T-cell (primary cell): ENCODE measurements at regions not wholly inside any gene's neighbourhood (a gene's known extent, or its start where the extent isn't known, plus 50 kb on each side); places are given as distances from the start of the nearest gene placed in this dataset.
"Not testable (repeated sequence)": the region's sequence is repeated elsewhere in the genome, so short reads cannot be mapped to it uniquely, and the experiment has no call there.

ENCODE experiments used
- ATAC-seq, 4 experiments: fragments of 200-7000 bp in 3 of 4; fragments of 150-1000 bp in 1 of 4; cut with Tn5 transposase; replicated peaks in 1 of 4; 1 replicate in 3 of 4; 2 replicates in 1 of 4; pipeline ENCODE4 v1.10.0; 2021; ENCODE audit warnings: moderate library complexity in 3 of 4, mild to moderate bottlenecking in 2 of 4, moderate number of reproducible peaks in 1 of 4
- CTCF ChIA-PET, 2 donors: fragments of 300-600 bp; sonication (Branson Sonifier 250); formaldehyde crosslinking; loops; one replicate each; lab custom pipeline; 2022; ENCODE audit warnings: antibody characterized with exemption in 2 of 2; lab: Charles Lee
- POLR2A ChIA-PET, 2 donors: fragments of 300-600 bp; sonication (Branson Sonifier 250); formaldehyde crosslinking; loops; one replicate each; lab custom pipeline; 2022; ENCODE audit warnings: antibody characterized with exemption in 2 of 2; lab: Charles Lee
- DNase-seq, 35 experiments: peaks; one replicate each; pipeline versions ENCODE4 v3.0.0 to v3.0.0-alpha.2; 2013 to 2023
- H3K27ac ChIP-seq: one replicate; pipeline ENCODE4 v1.5.1; 2013; ENCODE audit warnings: low read length
- H3K27me3 ChIP-seq, 2 experiments: replicated peaks in 1 of 2; 1 replicate in 1 of 2; 2 replicates in 1 of 2; pipeline versions ENCODE4 v1.6.1 to v1.7.0; 2013; ENCODE audit warnings: low read length in 1 of 2, mixed read lengths in 1 of 2; ENCODE audit not compliant: control insufficient read depth in 2 of 2, insufficient read depth in 2 of 2; ENCODE audit errors: extremely low read depth in 1 of 2
- H3K36me3 ChIP-seq, 2 donors: 1 replicate in 1 of 2; 2 replicates in 1 of 2; pipeline versions ENCODE4 v1.6.1 to v1.7.0; 2013; ENCODE audit warnings: low read length in 1 of 2; ENCODE audit not compliant: control insufficient read depth in 2 of 2, insufficient read depth in 1 of 2; ENCODE audit errors: extremely low read depth in 1 of 2
- H3K4me1 ChIP-seq, 2 experiments: 1 replicate in 1 of 2; 2 replicates in 1 of 2; pipeline versions ENCODE4 v1.6.1 to v1.7.0; 2013; ENCODE audit warnings: low read length in 2 of 2, mixed read lengths in 1 of 2; ENCODE audit not compliant: insufficient read depth in 2 of 2, control insufficient read depth in 1 of 2; ENCODE audit errors: extremely low read depth in 1 of 2
- H3K4me3 ChIP-seq, 2 donors: 1 replicate in 1 of 2; 2 replicates in 1 of 2; pipeline versions ENCODE4 v1.5.1 to v1.7.0; 2013; ENCODE audit warnings: mild to moderate bottlenecking in 2 of 2, low read length in 1 of 2, moderate library complexity in 1 of 2; ENCODE audit not compliant: control insufficient read depth in 1 of 2; ENCODE audit errors: extremely low read depth in 1 of 2
- H3K9me3 ChIP-seq: 2 replicates; pipeline ENCODE4 v1.7.0; 2013
- H3K27ac Mint-ChIP-seq, 2 donors: one replicate each; pipeline ENCODE4 v1.8.0; 2020 to 2021; ENCODE audit warnings: mild to moderate bottlenecking in 2 of 2, mixed read lengths in 2 of 2
- H3K27me3 Mint-ChIP-seq, 2 donors: one replicate each; pipeline ENCODE4 v1.8.0; 2021 to 2022; ENCODE audit warnings: mixed read lengths in 2 of 2
- H3K36me3 Mint-ChIP-seq: one replicate; pipeline ENCODE4 v1.8.0; 2021; ENCODE audit warnings: mixed read lengths
- H3K4me1 Mint-ChIP-seq, 3 donors: one replicate each; pipeline ENCODE4 v1.8.0; 2020 to 2022; ENCODE audit warnings: mixed read lengths in 3 of 3, mild to moderate bottlenecking in 1 of 3
- H3K4me3 Mint-ChIP-seq, 3 donors: one replicate each; pipeline ENCODE4 v1.8.0; 2020 to 2022; ENCODE audit warnings: mild to moderate bottlenecking in 3 of 3, mixed read lengths in 3 of 3, moderate library complexity in 3 of 3
- H3K9me3 Mint-ChIP-seq, 3 donors: one replicate each; pipeline ENCODE4 v1.8.0; 2020 to 2022; ENCODE audit warnings: mixed read lengths in 3 of 3
- WGBS: methylation state at CpG from one replicate; pipeline ENCODE4 v1.1.5; 2013; ENCODE audit warnings: missing lambda C conversion rate; ENCODE audit not compliant: insufficient coverage; 5-methylcytosine and 5-hydroxymethylcytosine counted together

DNA sequence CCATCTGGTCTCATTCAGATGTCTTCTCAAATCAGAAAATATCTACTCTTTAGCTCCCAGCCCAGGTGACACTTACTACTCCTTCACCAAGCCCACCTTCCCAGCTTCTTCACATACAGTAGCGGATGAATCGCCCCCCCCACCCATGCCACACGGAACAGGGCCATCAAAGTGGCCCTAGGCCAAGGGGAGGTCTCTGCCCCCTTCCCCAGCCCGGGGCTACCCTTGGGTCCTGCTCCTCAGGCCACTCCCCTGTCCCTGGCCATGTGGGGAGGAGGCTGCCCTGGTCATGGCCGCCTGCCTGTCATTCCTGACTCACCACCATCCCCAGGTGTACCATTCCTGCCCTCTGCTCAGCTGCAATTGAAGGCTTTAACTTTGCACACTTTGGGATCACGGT lies 142.8 kb downstream of the NECTIN1 start:
- Mint-ChIP-seq H3K4me1 (peaks cover 0 to 10% (median 4%) of the 10 kb centered on the region in 3 donors), H3K9me3 (no peaks in the 10 kb centered on the region), H3K27me3 (peaks cover 43 to 58% of the 10 kb centered on the region in 2 donors), H3K27ac (no peak overlapping the region), H3K36me3 (no peaks in the 10 kb centered on the region), H3K4me3 (no peak overlapping the region)
- H3K27me3 ChIP-seq, result peaks cover 0 to 53% of the 10 kb centered on the region in 2 experiments
- no peak overlapping the region for H3K4me3 ChIP-seq
- no peak for ATAC-seq
- no peaks in the 10 kb centered on the region for H3K9me3 ChIP-seq
- H3K36me3 ChIP-seq, result no peaks in the 10 kb centered on the region
- 86% methylated on average over 2 of the region's 6 CpGs for WGBS
- ChIA-PET CTCF (no interaction called here), POLR2A (no interaction called here)
- no peak overlapping the region for H3K27ac ChIP-seq
- no peak for DNase-seq
- peaks cover 0 to 14% of the 10 kb centered on the region in 2 experiments for H3K4me1 ChIP-seq

DNA sequence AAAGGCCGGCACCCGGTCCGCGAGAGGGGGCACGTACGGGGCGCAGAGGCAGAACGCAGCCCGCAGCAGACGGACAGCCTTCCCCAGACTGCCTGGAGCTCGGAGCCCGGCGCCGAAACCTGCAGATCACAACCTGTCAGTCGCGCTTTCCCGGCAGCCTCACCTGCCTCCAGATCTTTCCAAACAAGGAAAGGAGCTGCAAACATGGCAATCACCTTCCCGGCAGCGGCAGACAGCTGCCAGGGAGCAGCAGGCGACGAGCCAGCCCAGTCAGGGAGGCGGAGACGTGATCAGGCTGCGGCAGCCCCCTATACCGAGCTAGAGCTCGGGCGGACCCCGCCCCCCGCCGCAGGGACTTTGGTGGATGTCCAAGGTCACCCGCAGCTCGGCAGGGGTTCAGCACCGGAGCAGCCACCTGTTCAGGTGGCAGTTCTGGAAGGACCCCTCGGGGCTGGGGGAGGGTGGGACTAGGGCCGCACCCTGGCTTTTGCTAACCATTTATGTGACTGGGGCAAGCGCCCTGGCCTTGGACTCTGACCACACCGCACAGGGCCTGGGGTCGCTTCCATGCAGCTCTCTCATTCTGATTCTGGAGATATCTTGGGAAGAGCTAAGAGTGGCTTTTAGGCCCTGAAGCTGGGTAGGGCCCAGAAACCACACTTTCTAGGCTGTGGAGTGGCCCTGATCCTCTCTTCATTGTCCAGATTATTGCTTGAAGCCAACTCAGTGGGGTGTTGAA lies 143.8 kb downstream of the NECTIN1 start:
- ChIA-PET POLR2A (no interaction called here), CTCF (no interaction called here)
- Mint-ChIP-seq H3K27ac (no peak overlapping the region), H3K4me3 (peak overlapping the region in 1 of 3 donors; percentile 57), H3K9me3 (no peaks in the 10 kb centered on the region), H3K36me3 (no peaks in the 10 kb centered on the region), H3K27me3 (peaks cover 50 to 67% of the 10 kb centered on the region in 2 donors), H3K4me1 (peaks cover 0 to 10% (median 4%) of the 10 kb centered on the region in 3 donors)
- Histone ChIP-seq H3K4me1 (peaks cover 0 to 14% of the 10 kb centered on the region in 2 experiments), H3K4me3 (no peak overlapping the region), H3K27ac (no peak overlapping the region), H3K36me3 (no peaks in the 10 kb centered on the region), H3K27me3 (peaks cover 0 to 56% of the 10 kb centered on the region in 2 experiments), H3K9me3 (no peaks in the 10 kb centered on the region)
- DNase-seq (no peak), ATAC-seq (no peak)
- WGBS, result 15% methylated on average over 36 of the region's 38 CpGs

DNA sequence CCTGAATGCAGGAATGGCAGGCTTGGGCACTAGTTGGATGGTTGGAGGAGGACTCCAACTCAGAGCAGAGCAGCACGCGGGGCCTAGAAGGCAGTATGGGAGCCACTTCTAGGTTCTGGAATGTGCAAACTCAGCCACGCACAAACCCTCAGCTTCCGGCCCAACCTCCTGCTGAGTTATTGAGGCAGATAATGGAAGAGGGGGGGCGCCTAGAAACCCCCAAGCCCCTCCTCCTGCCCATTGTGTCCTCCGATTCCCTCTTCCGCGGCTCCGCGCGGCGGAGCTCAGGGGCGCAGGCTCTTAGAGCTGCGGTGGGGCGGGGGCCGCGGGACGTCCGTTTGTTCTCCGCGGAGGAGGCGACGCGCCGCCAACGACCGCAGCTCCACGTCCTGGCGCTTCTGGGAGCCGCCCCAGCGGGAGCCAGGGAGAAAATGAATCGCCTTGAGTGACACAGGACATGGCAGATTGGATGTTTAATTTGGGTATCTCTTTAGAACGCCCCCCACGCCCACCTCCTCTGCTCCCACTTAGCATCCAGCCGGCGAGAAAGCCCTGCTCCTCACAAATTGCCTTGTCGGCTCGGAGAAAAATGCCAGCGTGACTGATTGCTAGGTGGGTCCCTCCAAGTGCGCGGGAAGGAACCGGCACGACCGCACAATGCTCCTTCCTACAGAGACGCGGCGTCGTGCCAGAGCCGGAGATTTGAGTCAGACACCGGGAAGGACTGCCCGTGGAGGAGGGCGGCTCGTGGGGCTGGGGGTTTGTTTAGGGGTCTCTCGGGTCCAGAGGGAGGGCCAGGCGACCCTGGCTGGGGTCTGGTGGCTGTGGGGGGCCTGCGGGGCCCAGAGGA lies 144.6 kb downstream of the NECTIN1 start:
- POLR2A ChIA-PET, result no interaction called here
- CTCF ChIA-PET, result no interaction called here
- Mint-ChIP-seq H3K4me1 (peaks cover 0 to 10% (median 4%) of the 10 kb centered on the region in 3 donors), H3K9me3 (no peaks in the 10 kb centered on the region), H3K27ac (no peak overlapping the region), H3K4me3 (peak overlapping the region in 1 of 3 donors; percentile 57), H3K36me3 (no peaks in the 10 kb centered on the region), H3K27me3 (peaks cover 53 to 71% of the 10 kb centered on the region in 2 donors)
- under 1% methylated on average over 43 of the region's 56 CpGs for WGBS
- ATAC-seq (no peak), DNase-seq (peak in 1 of 35 experiments; percentile 6)
- Histone ChIP-seq H3K4me1 (peaks cover 0 to 14% of the 10 kb centered on the region in 2 experiments), H3K4me3 (peak overlapping the region in 1 of 2 donors; percentile 29), H3K9me3 (no peaks in the 10 kb centered on the region), H3K36me3 (no peaks in the 10 kb centered on the region), H3K27ac (no peak overlapping the region), H3K27me3 (peaks cover 0 to 60% of the 10 kb centered on the region in 2 experiments)

DNA sequence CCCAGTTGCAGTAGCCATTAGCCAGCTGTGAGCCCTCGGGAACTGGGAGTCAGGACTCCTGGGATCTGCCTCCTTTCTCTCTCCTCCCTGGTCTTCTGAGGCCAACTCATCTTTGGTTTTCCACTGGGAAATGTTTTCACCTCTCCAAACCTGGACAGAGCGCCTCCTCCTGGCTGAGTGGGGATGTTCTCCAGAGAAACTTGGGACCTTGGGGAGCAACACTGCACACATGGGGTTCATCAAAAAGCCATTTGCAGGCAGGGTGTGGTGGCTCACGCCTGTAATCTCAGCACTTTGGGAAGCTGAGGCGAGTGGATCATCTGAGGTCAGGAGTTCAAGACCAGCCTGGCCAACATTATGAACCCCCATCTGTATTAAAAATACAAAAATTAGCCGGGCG lies 145.4 kb downstream of the NECTIN1 start:
- DNase-seq (no peak), ATAC-seq (no peak)
- WGBS, result 82% methylated on average over 3 of the region's 6 CpGs
- H3K4me1 ChIP-seq, result peaks cover 0 to 14% of the 10 kb centered on the region in 2 experiments
- no peaks in the 10 kb centered on the region for H3K36me3 ChIP-seq
- ChIA-PET CTCF (interaction anchor here in 1 of 2 donors (0.6 to 0.7 kb wide), 2 partner anchors 14 to 50 kb away, joined by 3 to 4 read pairs; no protein-coding TSS in a partner anchor), POLR2A (no interaction called here)
- peaks cover 0 to 10% (median 4%) of the 10 kb centered on the region in 3 donors for H3K4me1 Mint-ChIP-seq
- H3K9me3 Mint-ChIP-seq, result no peaks in the 10 kb centered on the region
- H3K27ac Mint-ChIP-seq, result no peak overlapping the region
- H3K27ac ChIP-seq, result no peak overlapping the region
- peaks cover 0 to 60% of the 10 kb centered on the region in 2 experiments for H3K27me3 ChIP-seq
- H3K4me3 ChIP-seq, result no peak overlapping the region
- H3K36me3 Mint-ChIP-seq, result no peaks in the 10 kb centered on the region
- peaks cover 57 to 71% of the 10 kb centered on the region in 2 donors for H3K27me3 Mint-ChIP-seq
- peak overlapping the region in 1 of 3 donors; percentile 57 for H3K4me3 Mint-ChIP-seq
- H3K9me3 ChIP-seq, result no peaks in the 10 kb centered on the region

DNA sequence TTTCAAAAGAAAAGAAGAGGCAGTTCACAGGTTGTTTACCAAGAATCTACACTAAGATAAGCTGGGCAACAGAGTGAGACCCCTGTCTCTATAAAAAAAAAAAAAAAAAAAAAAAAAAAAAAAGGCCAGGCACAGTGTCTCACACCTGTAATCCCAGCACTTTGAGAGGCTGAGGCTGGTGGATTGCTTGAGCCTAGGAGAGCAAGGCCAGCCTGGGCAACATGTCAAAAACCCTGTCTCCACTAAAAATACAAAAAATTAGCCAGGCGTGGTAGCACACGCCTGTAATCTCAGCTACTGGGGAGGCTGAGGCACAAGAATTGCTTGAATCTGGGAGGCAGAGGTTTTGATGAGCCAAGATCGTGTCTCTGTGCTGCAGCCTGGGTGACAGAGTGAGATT lies 147.6 kb downstream of the NECTIN1 start:
- 67% methylated on average over 3 of the region's 3 CpGs for WGBS
- H3K27ac Mint-ChIP-seq, result not testable (repeated sequence)
- H3K27me3 Mint-ChIP-seq, result peaks cover 55 to 61% of the 10 kb centered on the region in 2 donors

DNA sequence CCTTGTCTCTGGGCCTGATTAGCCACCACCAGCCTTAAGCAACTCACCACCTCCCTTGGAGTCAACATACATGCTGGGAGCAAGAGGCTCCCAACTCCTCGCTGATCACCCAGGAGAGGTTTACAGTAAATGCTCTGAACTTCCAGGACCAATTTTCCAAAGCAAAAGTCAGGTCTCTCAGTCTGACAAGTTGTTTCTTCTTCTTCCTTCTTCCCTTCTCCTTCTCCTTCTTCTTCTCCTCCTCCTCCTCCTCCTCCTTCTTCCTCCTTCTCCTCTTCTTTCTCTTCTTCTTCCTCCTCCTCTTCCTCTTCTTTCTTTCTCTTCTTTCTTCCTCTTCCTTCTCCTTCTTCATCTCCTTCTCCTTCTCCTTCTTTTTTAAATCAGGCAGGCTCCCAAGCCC lies 148.2 kb downstream of the NECTIN1 start:
- Histone ChIP-seq H3K36me3 (no peaks in the 10 kb centered on the region), H3K27ac (no peak overlapping the region), H3K4me3 (no peak overlapping the region), H3K27me3 (peaks cover 0 to 52% of the 10 kb centered on the region in 2 experiments), H3K4me1 (peaks cover 0 to 14% of the 10 kb centered on the region in 2 experiments), H3K9me3 (no peaks in the 10 kb centered on the region)
- H3K27me3 Mint-ChIP-seq, result peaks cover 56 to 59% of the 10 kb centered on the region in 2 donors
- 38% methylated on average over 1 of the region's 1 CpG for WGBS
- no peak overlapping the region for H3K4me3 Mint-ChIP-seq
- no peaks in the 10 kb centered on the region for H3K9me3 Mint-ChIP-seq
- DNase-seq (no peak), ATAC-seq (no peak)
- peaks cover 2% of the 10 kb centered on the region for H3K36me3 Mint-ChIP-seq
- no peak overlapping the region for H3K27ac Mint-ChIP-seq
- CTCF ChIA-PET, result no interaction called here
- H3K4me1 Mint-ChIP-seq, result peaks cover 0 to 10% (median 4%) of the 10 kb centered on the region in 3 donors
- POLR2A ChIA-PET, result no interaction called here

More for the DNA sequence above, 147.6 kb downstream of the NECTIN1 start:
- H3K4me3 Mint-ChIP-seq, H3K9me3 Mint-ChIP-seq, H3K27ac ChIP-seq, DNase-seq, H3K36me3 ChIP-seq, ATAC-seq, H3K4me3 ChIP-seq, POLR2A ChIA-PET, CTCF ChIA-PET, H3K9me3 ChIP-seq, H3K36me3 Mint-ChIP-seq: not testable (repeated sequence)
- peaks cover 0 to 55% of the 10 kb centered on the region in 2 experiments for H3K27me3 ChIP-seq
- peaks cover 0 to 14% of the 10 kb centered on the region in 2 experiments for H3K4me1 ChIP-seq
- H3K4me1 Mint-ChIP-seq, result peaks cover 0 to 10% (median 4%) of the 10 kb centered on the region in 3 donors
